ENCODE measurements at regions not wholly inside any gene's neighbourhood (a gene's known extent, or its start where the extent isn't known, plus 50 kb on each side); places are given as distances from the start of the nearest gene placed in this dataset.

- Histone ChIP-seq H3K9ac (ENCODE audit: low read length) (no peak overlapping the region), H3K9me3 (ENCODE audit: low read length) (no peaks in the 10 kb centered on the region), H3K36me3 (ENCODE audit: insufficient read depth, low read length) (no peaks in the 10 kb centered on the region), H3K4me2 (ENCODE audit: low read length) (no peak overlapping the region), H3F3A (ENCODE audit: insufficient read depth, low read length) (no peaks in the 10 kb centered on the region), H3K27ac (ENCODE audit: low read depth, low read length, poor library complexity, severe bottlenecking) (no peak overlapping the region), H3K79me2 (ENCODE audit: insufficient read depth, low read length) (no peaks in the 10 kb centered on the region), H2AFZ (ENCODE audit: low read length) (no peak overlapping the region), H4K20me1 (ENCODE audit: insufficient read depth, low read length) (no peaks in the 10 kb centered on the region), H3K4me3 (ENCODE audit: low read depth, low read length, poor library complexity, severe bottlenecking) (no peak overlapping the region), H3K4me1 (ENCODE audit: insufficient read depth, low read length, severe bottlenecking) (no peaks in the 10 kb centered on the region), H3K27me3 (ENCODE audit: insufficient read depth, low read length) (no peaks in the 10 kb centered on the region), H3K9me2 (ENCODE audit: low read depth, low read length) (no peaks in the 10 kb centered on the region)
- no peak for TF ChIP-seq CTCF (IDR thresholded peaks at IDR 0.05; ENCODE audit: low read length)
- no peak for TF ChIP-seq EZH2 (IDR thresholded peaks at IDR 0.05; ENCODE audit: borderline replicate concordance, low read length)
These were observed 88.2 kb downstream of the GJA1 start for GRCh38 chr6:121523628-121524027.

- Histone ChIP-seq H3K27ac (ENCODE audit: low read depth, low read length, poor library complexity, severe bottlenecking) (no peak overlapping the region), H3K9me2 (ENCODE audit: low read depth, low read length) (no peaks in the 10 kb centered on the region), H3K4me3 (ENCODE audit: low read depth, low read length, poor library complexity, severe bottlenecking) (no peak overlapping the region), H3K36me3 (ENCODE audit: insufficient read depth, low read length) (no peaks in the 10 kb centered on the region), H3K4me1 (ENCODE audit: insufficient read depth, low read length, severe bottlenecking) (no peaks in the 10 kb centered on the region), H3F3A (ENCODE audit: insufficient read depth, low read length) (no peaks in the 10 kb centered on the region), H4K20me1 (ENCODE audit: insufficient read depth, low read length) (no peaks in the 10 kb centered on the region), H3K79me2 (ENCODE audit: insufficient read depth, low read length) (no peaks in the 10 kb centered on the region), H3K9ac (ENCODE audit: low read length) (no peak overlapping the region), H3K4me2 (ENCODE audit: low read length) (no peak overlapping the region), H2AFZ (ENCODE audit: low read length) (no peak overlapping the region), H3K27me3 (ENCODE audit: insufficient read depth, low read length) (no peaks in the 10 kb centered on the region), H3K9me3 (ENCODE audit: low read length) (no peaks in the 10 kb centered on the region)
- TF ChIP-seq CTCF (IDR thresholded peaks at IDR 0.05; ENCODE audit: low read length): no peak
- TF ChIP-seq EZH2 (IDR thresholded peaks at IDR 0.05; ENCODE audit: borderline replicate concordance, low read length): no peak
These were observed 90.8 kb downstream of the GJA1 start for GRCh38 chr6:121526282-121526681.

GRCh38 chr6:121531658-121532169 lies 96.3 kb downstream of the GJA1 start:
- no peaks in the 10 kb centered on the region for H3K4me1 ChIP-seq (ENCODE audit: insufficient read depth, low read length, severe bottlenecking)
- no peak overlapping the region for H2AFZ ChIP-seq (ENCODE audit: low read length)
- no peak overlapping the region for H3K9ac ChIP-seq (ENCODE audit: low read length)
- H3K4me2 ChIP-seq (ENCODE audit: low read length): no peak overlapping the region
- no peak overlapping the region for H3K4me3 ChIP-seq (ENCODE audit: low read depth, low read length, poor library complexity, severe bottlenecking)
- H3K27me3 ChIP-seq (ENCODE audit: insufficient read depth, low read length): no peaks in the 10 kb centered on the region
- no peaks in the 10 kb centered on the region for H3K36me3 ChIP-seq (ENCODE audit: insufficient read depth, low read length)
- no peaks in the 10 kb centered on the region for H3K9me2 ChIP-seq (ENCODE audit: low read depth, low read length)
- no peaks in the 10 kb centered on the region for H3K79me2 ChIP-seq (ENCODE audit: insufficient read depth, low read length)
- no peak for TF ChIP-seq EZH2 (IDR thresholded peaks at IDR 0.05; ENCODE audit: borderline replicate concordance, low read length)
- TF ChIP-seq CTCF (IDR thresholded peaks at IDR 0.05; ENCODE audit: low read length): no peak
- H4K20me1 ChIP-seq (ENCODE audit: insufficient read depth, low read length): no peaks in the 10 kb centered on the region
- H3K27ac ChIP-seq (ENCODE audit: low read depth, low read length, poor library complexity, severe bottlenecking): no peak overlapping the region
- no peaks in the 10 kb centered on the region for H3K9me3 ChIP-seq (ENCODE audit: low read length)
- no peaks in the 10 kb centered on the region for H3F3A ChIP-seq (ENCODE audit: insufficient read depth, low read length)

All from OCI-LY1 (cell line).